ENCODE measurements at regions not wholly inside any gene's neighbourhood (a gene's known extent, or its start where the extent isn't known, plus 50 kb on each side); places are given as distances from the start of the nearest gene placed in this dataset.

GRCh38 chr20:48474022-48474421 lies 353.8 kb downstream of the PREX1 start:
- in situ Hi-C loops (cut with MboI; ENCODE audit: low sequenced_read_pairs, unreplicated experiment), result no loop called here
- no peak for TF ChIP-seq CTCF (IDR thresholded peaks at IDR 0.05; ENCODE audit: borderline replicate concordance, control extremely low read depth, extremely low read depth, insufficient read depth, missing control alignments)
- DNase-seq (ENCODE audit: low spot score), result no peak

GRCh38 chr20:48471759-48472408 lies 355.9 kb downstream of the PREX1 start:
- in situ Hi-C loops (cut with MboI; ENCODE audit: low sequenced_read_pairs, unreplicated experiment), result no loop called here
- TF ChIP-seq CTCF (IDR thresholded peaks at IDR 0.05; ENCODE audit: borderline replicate concordance, control extremely low read depth, extremely low read depth, insufficient read depth, missing control alignments), result no peak
- DNase-seq (ENCODE audit: low spot score), result no peak

- TF ChIP-seq CTCF (IDR thresholded peaks at IDR 0.05; ENCODE audit: borderline replicate concordance, control extremely low read depth, extremely low read depth, insufficient read depth, missing control alignments), result no peak
- no peak for DNase-seq (ENCODE audit: low spot score)
- in situ Hi-C loops (cut with MboI; ENCODE audit: low sequenced_read_pairs, unreplicated experiment), result no loop called here
These were observed 356.6 kb downstream of the PREX1 start for GRCh38 chr20:48471176-48471575.

- TF ChIP-seq CTCF (IDR thresholded peaks at IDR 0.05; ENCODE audit: borderline replicate concordance, control extremely low read depth, extremely low read depth, insufficient read depth, missing control alignments), result no peak
- DNase-seq (ENCODE audit: low spot score), result no peak
- in situ Hi-C loops (cut with MboI; ENCODE audit: low sequenced_read_pairs, unreplicated experiment), result no loop called here
These were observed 357.7 kb downstream of the PREX1 start for GRCh38 chr20:48470141-48470540.

- DNase-seq (ENCODE audit: low spot score), result no peak
- in situ Hi-C loops (cut with MboI; ENCODE audit: low sequenced_read_pairs, unreplicated experiment), result no loop called here
- no peak for TF ChIP-seq CTCF (IDR thresholded peaks at IDR 0.05; ENCODE audit: borderline replicate concordance, control extremely low read depth, extremely low read depth, insufficient read depth, missing control alignments)
These were observed 358.8 kb downstream of the PREX1 start for GRCh38 chr20:48469026-48469425.

GRCh38 chr20:48468571-48468970 lies 359.2 kb downstream of the PREX1 start:
- in situ Hi-C loops (cut with MboI; ENCODE audit: low sequenced_read_pairs, unreplicated experiment), result no loop called here
- no peak for DNase-seq (ENCODE audit: low spot score)
- TF ChIP-seq CTCF (IDR thresholded peaks at IDR 0.05; ENCODE audit: borderline replicate concordance, control extremely low read depth, extremely low read depth, insufficient read depth, missing control alignments), result no peak
